ENCODE measurements at regions not wholly inside any gene's neighbourhood (a gene's known extent, or its start where the extent isn't known, plus 50 kb on each side); places are given as distances from the start of the nearest gene placed in this dataset.

- H3K27me3 ChIP-seq (ENCODE audit: control insufficient read depth in 1 of 2, insufficient read depth in 2 of 2, low read length in 2 of 2): no peaks in the 10 kb centered on the region
- H3K9me3 ChIP-seq (ENCODE audit: control insufficient read depth in 1 of 2, insufficient read depth in 1 of 2, low read length in 2 of 2): peaks cover 0 to 3% of the 10 kb centered on the region in 2 experiments
- H3K9me3 Mint-ChIP-seq: peaks cover 2% of the 10 kb centered on the region
- DNase-seq (no peak), ATAC-seq (ENCODE audit: poor library complexity) (no peak)
- H3K27me3 Mint-ChIP-seq: no peaks in the 10 kb centered on the region
- no peak overlapping the region for H3K4me3 ChIP-seq (ENCODE audit: low read length)
- TF ChIP-seq CTCF (IDR thresholded peaks at IDR 0.05): no peak
- intact Hi-C loops (cut with DNase I, micrococcal nuclease): no loop called here
- H3K27ac Mint-ChIP-seq: no peak overlapping the region
- H3K36me3 Mint-ChIP-seq (ENCODE audit: low read depth): no peaks in the 10 kb centered on the region
- H3K27ac ChIP-seq (ENCODE audit: low read depth in 1 of 2, low read length in 2 of 2): no peak overlapping the region
- no peaks in the 10 kb centered on the region for H3K4me1 ChIP-seq (ENCODE audit: insufficient read depth, low read length)
- peaks cover 4% of the 10 kb centered on the region for H3K4me1 Mint-ChIP-seq (ENCODE audit: low read depth)
- CTCF ChIA-PET: no interaction called here
- H3K36me3 ChIP-seq (ENCODE audit: insufficient read depth, low read length): no peaks in the 10 kb centered on the region
- POLR2A ChIA-PET: no interaction called here
- H3K4me3 Mint-ChIP-seq: no peak overlapping the region
These were observed 368.2 kb downstream of the EPM2A start for GRCh38 chr6:145367149-145367548.

GRCh38 chr6:145368075-145368474 is 367.2 kb downstream of the EPM2A start:
- no peak overlapping the region for H3K27ac ChIP-seq (ENCODE audit: low read depth in 1 of 2, low read length in 2 of 2)
- peaks cover 0 to 3% of the 10 kb centered on the region in 2 experiments for H3K9me3 ChIP-seq (ENCODE audit: control insufficient read depth in 1 of 2, insufficient read depth in 1 of 2, low read length in 2 of 2)
- no peak for TF ChIP-seq CTCF (IDR thresholded peaks at IDR 0.05)
- no peaks in the 10 kb centered on the region for H3K27me3 ChIP-seq (ENCODE audit: control insufficient read depth in 1 of 2, insufficient read depth in 2 of 2, low read length in 2 of 2)
- H3K4me1 ChIP-seq (ENCODE audit: insufficient read depth, low read length): peaks cover 5% of the 10 kb centered on the region
- H3K4me3 Mint-ChIP-seq: no peak overlapping the region
- no peaks in the 10 kb centered on the region for H3K36me3 Mint-ChIP-seq (ENCODE audit: low read depth)
- ChIA-PET CTCF (no interaction called here), POLR2A (no interaction called here)
- H3K36me3 ChIP-seq (ENCODE audit: insufficient read depth, low read length): no peaks in the 10 kb centered on the region
- H3K4me1 Mint-ChIP-seq (ENCODE audit: low read depth): peaks cover 13% of the 10 kb centered on the region
- H3K4me3 ChIP-seq (ENCODE audit: low read length): no peak overlapping the region
- DNase-seq (no peak), ATAC-seq (ENCODE audit: poor library complexity) (no peak)
- H3K27ac Mint-ChIP-seq: no peak overlapping the region
- H3K9me3 Mint-ChIP-seq: peaks cover 2% of the 10 kb centered on the region
- H3K27me3 Mint-ChIP-seq: no peaks in the 10 kb centered on the region
- intact Hi-C loops (cut with DNase I, micrococcal nuclease): no loop called here

- intact Hi-C loops (cut with DNase I, micrococcal nuclease): no loop called here
- no peak overlapping the region for H3K4me3 Mint-ChIP-seq
- TF ChIP-seq CTCF (IDR thresholded peaks at IDR 0.05): no peak
These were observed 364.8 kb downstream of the EPM2A start for GRCh38 chr6:145370559-145370958.

More at GRCh38 chr6:145370559-145370958, 364.8 kb downstream of the EPM2A start:
- ATAC-seq (ENCODE audit: poor library complexity) (no peak), DNase-seq (no peak)
- Histone ChIP-seq H3K27me3 (ENCODE audit: control insufficient read depth in 1 of 2, insufficient read depth in 2 of 2, low read length in 2 of 2) (no peaks in the 10 kb centered on the region), H3K27ac (ENCODE audit: low read depth in 1 of 2, low read length in 2 of 2) (no peak overlapping the region), H3K4me1 (ENCODE audit: insufficient read depth, low read length) (peaks cover 5% of the 10 kb centered on the region), H3K9me3 (ENCODE audit: control insufficient read depth in 1 of 2, insufficient read depth in 1 of 2, low read length in 2 of 2) (peaks cover 0 to 3% of the 10 kb centered on the region in 2 experiments), H3K4me3 (ENCODE audit: low read length) (no peak overlapping the region), H3K36me3 (ENCODE audit: insufficient read depth, low read length) (no peaks in the 10 kb centered on the region)
- Mint-ChIP-seq H3K9me3 (no peaks in the 10 kb centered on the region), H3K36me3 (ENCODE audit: low read depth) (no peaks in the 10 kb centered on the region), H3K27ac (no peak overlapping the region), H3K27me3 (no peaks in the 10 kb centered on the region), H3K4me1 (ENCODE audit: low read depth) (peaks cover 15% of the 10 kb centered on the region)
- ChIA-PET POLR2A (no interaction called here), CTCF (no interaction called here)

Measured in CD4-positive, alpha-beta T cell (primary cell).